DND-41 (cell line): ENCODE measurements at regions not wholly inside any gene's neighbourhood (a gene's known extent, or its start where the extent isn't known, plus 50 kb on each side); places are given as distances from the start of the nearest gene placed in this dataset.

Source experiments
- ATAC-seq: fragments of 200-7000 bp; cut with Tn5 transposase; 3 replicates; pipeline ENCODE4 v1.9.1; 2021; ENCODE audit warnings: low read depth; ENCODE audit not compliant: insufficient read depth
- DNase-seq: peaks from one replicate; pipeline ENCODE4 v3.0.0-alpha.2; 2020
- H2AFZ ChIP-seq: 2 replicates; pipeline ENCODE4 v1.6.0; 2012; ENCODE audit warnings: low read depth, low read length
- H3K27ac ChIP-seq: 2 replicates; pipeline ENCODE4 v1.5.1; 2012; ENCODE audit warnings: low read length, inconsistent platforms
- H3K27me3 ChIP-seq: fragments of 200-600 bp; sonication (generic); 2 replicates; pipeline ENCODE4 v1.6.0; 2012; ENCODE audit warnings: low read length, mild to moderate bottlenecking, inconsistent platforms; ENCODE audit not compliant: insufficient read depth, poor library complexity
- H3K36me3 ChIP-seq: 2 replicates; pipeline ENCODE4 v1.5.1; 2012; ENCODE audit warnings: low read length, inconsistent platforms; ENCODE audit not compliant: insufficient read depth
- H3K4me1 ChIP-seq: 2 replicates; pipeline ENCODE4 v1.5.1; 2012; ENCODE audit warnings: mild to moderate bottlenecking, low read length; ENCODE audit not compliant: insufficient read depth
- H3K4me2 ChIP-seq: 2 replicates; pipeline ENCODE4 v1.6.0; 2012; ENCODE audit warnings: mild to moderate bottlenecking, moderate library complexity, low read length, inconsistent platforms; ENCODE audit not compliant: insufficient read depth
- H3K4me3 ChIP-seq, 2 experiments: fragments of 200-600 bp in 1 of 2; shearing (Covaris generic) in 1 of 2; 2 replicates each; pipeline ENCODE4 v1.5.1; 2012 to 2016; ENCODE audit warnings: inconsistent platforms in 2 of 2, low read length in 2 of 2, mild to moderate bottlenecking in 2 of 2, low read depth in 1 of 2, moderate library complexity in 1 of 2
- H3K79me2 ChIP-seq: 2 replicates; pipeline ENCODE4 v1.6.0; 2012; ENCODE audit warnings: low read length, inconsistent platforms; ENCODE audit not compliant: insufficient read depth
- H3K9ac ChIP-seq: 2 replicates; pipeline ENCODE4 v1.6.0; 2012; ENCODE audit warnings: low read depth, mild to moderate bottlenecking, inconsistent platforms, low read length, moderate library complexity
- H3K9me3 ChIP-seq: 2 replicates; pipeline ENCODE4 v1.5.1; 2012; ENCODE audit warnings: low read length, moderate library complexity, mild to moderate bottlenecking, inconsistent platforms; ENCODE audit not compliant: insufficient read depth, severe bottlenecking
- H4K20me1 ChIP-seq: 2 replicates; pipeline ENCODE4 v1.6.0; 2012; ENCODE audit warnings: low read length; ENCODE audit not compliant: insufficient read depth
- CTCF ChIP-seq: IDR thresholded peaks from 2 replicates; pipeline ENCODE4 v1.5.1; 2012; ENCODE audit warnings: borderline replicate concordance, low read length, moderate library complexity, mild to moderate bottlenecking; ENCODE audit not compliant: poor library complexity, severe bottlenecking; ENCODE audit errors: extremely low read depth
- EZH2 ChIP-seq: IDR thresholded peaks from 3 replicates; pipeline ENCODE4 v1.6.1; 2012; ENCODE audit warnings: borderline replicate concordance, low read depth, mild to moderate bottlenecking, moderate library complexity, low read length, inconsistent platforms; ENCODE audit not compliant: severe bottlenecking

GRCh38 chr1:119310301-119310700, 58.3 kb upstream of the HAO2 start:
- Histone ChIP-seq H3K36me3 (no peaks in the 10 kb centered on the region), H3K4me1 (no peaks in the 10 kb centered on the region), H3K9ac (no peak overlapping the region), H4K20me1 (no peaks in the 10 kb centered on the region), H3K27ac (no peak overlapping the region), H3K9me3 (no peaks in the 10 kb centered on the region), H3K4me2 (no peak overlapping the region), H2AFZ (no peak overlapping the region), H3K27me3 (peaks cover 17% of the 10 kb centered on the region), H3K79me2 (no peaks in the 10 kb centered on the region), H3K4me3 (no peak overlapping the region)
- TF ChIP-seq CTCF (no peak), EZH2 (no peak)
- DNase-seq (no peak), ATAC-seq (no peak)

GRCh38 chr1:119312500-119312899, 56.1 kb upstream of the HAO2 start:
- H2AFZ ChIP-seq: no peak overlapping the region
- peaks cover 17% of the 10 kb centered on the region for H3K27me3 ChIP-seq
- H3K27ac ChIP-seq: no peak overlapping the region
- H3K4me2 ChIP-seq: no peak overlapping the region
- H3K79me2 ChIP-seq: no peaks in the 10 kb centered on the region
- H3K9me3 ChIP-seq: no peaks in the 10 kb centered on the region
- DNase-seq: no peak
- TF ChIP-seq EZH2: no peak
- TF ChIP-seq CTCF: no peak
- H3K36me3 ChIP-seq: no peaks in the 10 kb centered on the region
- ATAC-seq: no peak
- H3K9ac ChIP-seq: no peak overlapping the region
- H4K20me1 ChIP-seq: no peaks in the 10 kb centered on the region
- no peak overlapping the region for H3K4me3 ChIP-seq
- H3K4me1 ChIP-seq: no peaks in the 10 kb centered on the region

GRCh38 chr1:119314001-119314796, 54.4 kb upstream of the HAO2 start:
- Histone ChIP-seq H3K4me3 (no peak overlapping the region), H3K4me1 (no peaks in the 10 kb centered on the region), H3K4me2 (no peak overlapping the region), H2AFZ (no peak overlapping the region), H3K36me3 (no peaks in the 10 kb centered on the region), H3K9me3 (no peaks in the 10 kb centered on the region), H3K79me2 (no peaks in the 10 kb centered on the region), H3K9ac (no peak overlapping the region), H3K27me3 (peaks cover 17% of the 10 kb centered on the region), H4K20me1 (no peaks in the 10 kb centered on the region), H3K27ac (no peak overlapping the region)
- TF ChIP-seq CTCF: no peak
- TF ChIP-seq EZH2: no peak
- ATAC-seq (no peak), DNase-seq (no peak)
